Activated CD4-positive, alpha-beta T cell treated with anti-CD3 and anti-CD28 coated beads, Interleukin-2, amount 10 ng/mL, durations not matched to agents 24 days and 14 days (primary cell): ENCODE measurements at regions not wholly inside any gene's neighbourhood (a gene's known extent, or its start where the extent isn't known, plus 50 kb on each side); places are given as distances from the start of the nearest gene placed in this dataset.

ENCODE experiments used
- DNase-seq: peaks from one replicate; pipeline ENCODE4 v3.0.0; 2022
- H3K27ac Mint-ChIP-seq: one replicate; pipeline ENCODE4 v1.8.0; 2022; ENCODE audit warnings: mild to moderate bottlenecking, mixed read lengths
- H3K27me3 Mint-ChIP-seq: one replicate; pipeline ENCODE4 v1.8.0; 2022; ENCODE audit warnings: mixed read lengths
- H3K36me3 Mint-ChIP-seq: one replicate; pipeline ENCODE4 v1.8.0; 2022; ENCODE audit warnings: low read depth, mild to moderate bottlenecking, mixed read lengths
- H3K4me1 Mint-ChIP-seq: one replicate; pipeline ENCODE4 v1.8.0; 2021; ENCODE audit warnings: mixed read lengths
- H3K4me3 Mint-ChIP-seq: one replicate; pipeline ENCODE4 v1.8.0; 2022; ENCODE audit warnings: mild to moderate bottlenecking, moderate library complexity, mixed read lengths
- H3K9me3 Mint-ChIP-seq: one replicate; pipeline ENCODE4 v1.8.0; 2021; ENCODE audit warnings: mixed read lengths
- intact Hi-C: fragments of 100-400 bp; cut with micrococcal nuclease; formaldehyde crosslinking; loops from one replicate; pipeline ENCODE4 v1.15.1; 2023

DNA sequence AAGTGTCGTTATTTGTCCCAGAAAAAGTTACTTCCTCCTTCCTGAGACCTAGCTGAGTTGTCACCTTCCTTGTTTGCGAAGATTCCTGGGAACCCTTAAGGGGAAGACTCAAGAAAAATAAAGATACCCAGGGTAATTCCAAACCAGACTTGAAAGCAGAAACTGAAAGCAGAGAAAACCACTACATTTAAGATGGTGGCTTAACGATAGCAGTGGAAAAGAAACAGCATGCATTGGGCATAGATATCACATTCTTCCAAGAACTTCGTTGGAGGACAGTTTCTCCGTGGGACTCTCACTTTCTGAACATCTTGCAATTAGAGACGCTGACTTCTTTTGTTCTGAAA lies 89.1 kb downstream of the FAM76B start:
- Mint-ChIP-seq H3K36me3 (peaks cover 19% of the 10 kb centered on the region), H3K4me1 (peaks cover 53% of the 10 kb centered on the region), H3K27me3 (no peaks in the 10 kb centered on the region), H3K27ac (peak overlapping the region; percentile 98), H3K9me3 (peaks cover 3% of the 10 kb centered on the region), H3K4me3 (peak overlapping the region; percentile 79)
- DNase-seq = peak; percentile 78
- intact Hi-C loops = loop anchor here (1.0 to 10.0 kb wide), 7 partner anchors 15 to 633 kb away; partner anchors contain the start of genes SESN3 and SRSF8

DNA sequence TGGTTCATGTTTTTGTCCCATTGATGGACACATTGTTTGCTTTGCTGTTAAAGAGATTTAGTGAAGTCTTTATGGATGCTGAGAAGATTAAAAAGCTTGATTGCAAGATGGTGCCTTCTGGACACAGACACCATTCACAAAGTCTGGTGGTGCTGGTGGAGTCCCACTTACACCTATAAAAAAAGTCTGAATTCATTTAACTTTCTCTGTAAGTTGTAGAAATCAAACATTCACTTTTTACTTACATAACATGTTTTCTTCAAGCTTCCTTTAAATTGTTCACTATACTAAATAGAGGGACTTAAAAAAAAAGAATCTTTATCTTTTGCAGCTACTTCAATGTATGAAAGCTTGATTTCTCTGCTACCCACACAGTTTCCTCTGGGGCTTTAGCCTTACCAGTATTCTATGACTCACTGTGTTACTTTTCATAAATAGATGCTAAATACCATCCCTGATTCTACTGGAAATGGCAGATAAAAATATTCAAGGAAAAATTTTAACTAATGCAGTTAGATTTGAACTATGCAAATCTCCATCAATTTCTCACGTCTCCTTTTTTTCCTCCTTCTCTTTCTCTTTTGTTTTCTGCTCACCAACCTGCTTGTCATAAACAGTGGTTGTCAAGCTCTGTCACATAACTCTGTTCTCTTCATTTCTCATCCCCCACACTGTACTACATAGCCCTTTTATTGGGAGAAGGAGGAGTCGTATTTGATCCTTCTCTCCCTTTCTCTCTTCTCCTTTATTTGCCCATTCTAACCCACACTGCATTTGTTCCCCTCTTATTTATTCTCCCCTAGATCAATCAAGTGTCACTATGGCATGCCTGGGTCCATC lies 89.7 kb downstream of the FAM76B start:
- peak overlapping the region; percentile 98 for H3K27ac Mint-ChIP-seq
- DNase-seq = no peak
- H3K4me3 Mint-ChIP-seq = peak overlapping the region; percentile 79
- intact Hi-C loops = loop anchor here (1.0 to 10.0 kb wide), 9 partner anchors 11 to 633 kb away; partner anchors contain the start of genes SESN3 and SRSF8
- peaks cover 20% of the 10 kb centered on the region for H3K36me3 Mint-ChIP-seq
- peaks cover 55% of the 10 kb centered on the region for H3K4me1 Mint-ChIP-seq
- H3K9me3 Mint-ChIP-seq = peaks cover 3% of the 10 kb centered on the region
- no peaks in the 10 kb centered on the region for H3K27me3 Mint-ChIP-seq

DNA sequence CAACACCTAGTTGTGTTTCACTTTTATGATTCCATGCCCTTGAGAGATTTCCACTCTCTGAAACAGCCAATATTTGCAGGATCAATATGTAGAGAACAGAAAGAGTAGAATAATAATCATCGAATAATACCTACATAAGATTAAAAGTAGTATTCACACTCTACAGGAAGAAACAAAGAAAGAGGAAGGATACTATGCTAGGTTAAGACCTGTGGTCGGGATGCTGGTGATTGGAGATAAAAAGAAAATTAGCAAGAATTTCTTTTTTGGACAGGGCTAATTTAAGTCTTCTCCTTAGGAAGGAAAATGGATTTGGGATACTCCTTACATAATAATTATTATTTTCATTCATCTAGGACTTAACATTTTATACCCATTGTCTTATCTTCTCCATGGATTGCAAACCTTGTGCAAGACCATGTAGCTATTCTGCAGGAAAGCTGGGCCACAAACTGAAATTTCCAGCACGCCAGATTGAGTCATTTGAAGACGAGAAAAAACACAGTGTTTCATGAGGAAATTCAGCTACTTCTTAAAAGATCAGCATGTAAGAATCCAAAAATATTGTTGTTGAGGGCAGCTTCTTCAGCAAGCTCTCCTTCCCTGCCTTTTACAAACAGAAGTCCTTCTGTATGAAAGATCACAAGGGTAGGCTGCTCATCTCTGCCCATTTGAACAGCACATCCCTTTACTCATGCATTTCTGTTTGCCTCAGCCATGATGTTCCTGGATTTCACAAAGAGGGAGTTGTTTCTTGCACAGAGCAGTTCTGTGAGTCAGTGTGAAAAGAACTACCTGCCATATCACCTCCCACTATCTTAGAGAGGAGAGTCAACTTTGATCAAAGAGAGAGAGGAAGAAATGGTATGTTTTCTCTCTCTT lies 90.7 kb downstream of the FAM76B start:
- Mint-ChIP-seq H3K9me3 (peaks cover 7% of the 10 kb centered on the region), H3K4me3 (peak overlapping the region; percentile 79), H3K27ac (peak overlapping the region; percentile 98), H3K27me3 (no peaks in the 10 kb centered on the region), H3K36me3 (peaks cover 25% of the 10 kb centered on the region), H3K4me1 (peaks cover 59% of the 10 kb centered on the region)
- intact Hi-C loops = loop anchor here (1.0 kb wide), 2 partner anchors 10 to 143 kb away; no protein-coding TSS in a partner anchor
- DNase-seq = peak; percentile 67

DNA sequence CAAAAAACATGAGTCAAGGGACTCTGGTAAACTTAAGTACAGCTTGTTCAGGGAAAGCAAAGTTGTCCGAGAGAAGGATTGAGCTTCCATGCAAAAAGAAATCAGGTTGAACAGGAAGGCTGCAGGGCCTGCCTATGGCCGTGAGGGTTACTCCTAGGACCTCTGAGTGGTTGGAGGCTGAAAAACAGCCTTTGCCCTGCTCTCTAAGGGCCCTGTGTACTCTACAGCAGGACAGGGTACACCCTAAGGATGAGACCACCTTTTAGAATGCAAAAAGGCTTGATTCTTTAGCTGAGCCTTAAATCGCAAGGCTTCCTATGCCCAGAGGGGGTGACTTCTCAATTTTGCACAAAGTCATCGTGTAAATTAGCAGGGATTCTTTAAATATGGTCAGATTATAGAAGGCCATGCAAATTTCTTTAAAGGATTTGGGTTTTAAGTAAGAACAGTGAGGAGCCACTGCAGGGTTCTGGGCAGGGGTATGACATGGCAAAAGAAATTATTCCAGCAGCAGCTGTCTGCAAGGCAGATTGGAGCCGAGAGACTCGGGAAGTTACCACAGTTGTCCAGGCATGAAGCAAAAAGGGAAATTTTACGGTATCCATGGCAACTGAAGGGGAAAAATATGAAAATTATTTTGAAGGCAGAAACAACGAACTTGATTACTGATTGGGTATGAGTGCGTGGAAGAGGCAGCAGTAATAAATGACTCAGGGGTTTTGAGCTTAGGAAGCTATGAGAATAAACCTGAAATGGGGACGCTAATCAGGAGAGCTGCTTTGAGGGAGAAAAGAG lies 91.8 kb downstream of the FAM76B start:
- DNase-seq = no peak
- peak overlapping the region; percentile 38 for H3K4me3 Mint-ChIP-seq
- intact Hi-C loops = no loop called here
- peaks cover 7% of the 10 kb centered on the region for H3K9me3 Mint-ChIP-seq
- H3K4me1 Mint-ChIP-seq = peaks cover 59% of the 10 kb centered on the region
- peak overlapping the region; percentile 98 for H3K27ac Mint-ChIP-seq
- no peaks in the 10 kb centered on the region for H3K27me3 Mint-ChIP-seq
- peaks cover 29% of the 10 kb centered on the region for H3K36me3 Mint-ChIP-seq

DNA sequence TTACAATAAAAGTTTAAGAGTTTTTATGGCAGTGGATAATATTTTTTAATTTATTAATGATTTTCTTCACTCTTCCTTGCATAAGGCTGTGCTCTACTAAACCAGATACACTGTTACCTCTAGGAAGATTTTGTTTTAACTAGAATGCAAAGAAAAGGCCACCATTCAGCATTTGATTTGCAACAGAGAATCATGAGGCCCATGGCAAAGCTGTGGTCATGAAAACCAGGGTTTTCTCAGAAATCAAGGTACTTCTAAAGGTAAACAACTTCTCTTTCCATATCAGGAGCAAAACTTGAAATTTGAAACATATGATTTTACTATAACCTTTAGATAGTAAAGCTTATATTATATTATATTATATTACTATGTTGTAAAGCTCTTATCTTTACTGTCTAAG lies 94.4 kb downstream of the FAM76B start:
- Mint-ChIP-seq H3K4me1 (peaks cover 46% of the 10 kb centered on the region), H3K9me3 (peaks cover 7% of the 10 kb centered on the region), H3K4me3 (no peak overlapping the region), H3K36me3 (peaks cover 29% of the 10 kb centered on the region), H3K27ac (no peak overlapping the region), H3K27me3 (no peaks in the 10 kb centered on the region)
- DNase-seq = peak; percentile 73
- intact Hi-C loops = no loop called here

DNA sequence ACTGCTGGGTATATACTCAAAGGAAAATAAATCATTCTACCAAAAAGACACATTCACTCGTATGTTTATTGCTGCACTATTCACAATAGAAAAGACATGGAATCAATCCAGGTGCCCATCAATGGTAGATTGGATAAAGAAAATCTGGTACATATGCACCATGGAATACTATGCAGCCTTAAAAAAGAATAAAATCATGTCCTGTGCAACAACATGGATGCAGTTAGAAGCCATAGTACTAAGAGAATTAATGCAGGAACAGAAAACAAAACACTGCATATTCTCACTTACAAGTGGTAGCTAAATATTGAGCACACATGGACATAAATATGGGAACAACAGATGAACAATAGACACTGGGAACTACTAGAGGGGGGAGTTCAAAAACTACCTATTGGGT lies 96.3 kb downstream of the FAM76B start:
- no peak overlapping the region for H3K4me3 Mint-ChIP-seq
- intact Hi-C loops = no loop called here
- H3K36me3 Mint-ChIP-seq = peaks cover 29% of the 10 kb centered on the region
- H3K27ac Mint-ChIP-seq = no peak overlapping the region
- peaks cover 7% of the 10 kb centered on the region for H3K9me3 Mint-ChIP-seq
- no peak for DNase-seq
- H3K4me1 Mint-ChIP-seq = peaks cover 31% of the 10 kb centered on the region
- no peaks in the 10 kb centered on the region for H3K27me3 Mint-ChIP-seq

DNA sequence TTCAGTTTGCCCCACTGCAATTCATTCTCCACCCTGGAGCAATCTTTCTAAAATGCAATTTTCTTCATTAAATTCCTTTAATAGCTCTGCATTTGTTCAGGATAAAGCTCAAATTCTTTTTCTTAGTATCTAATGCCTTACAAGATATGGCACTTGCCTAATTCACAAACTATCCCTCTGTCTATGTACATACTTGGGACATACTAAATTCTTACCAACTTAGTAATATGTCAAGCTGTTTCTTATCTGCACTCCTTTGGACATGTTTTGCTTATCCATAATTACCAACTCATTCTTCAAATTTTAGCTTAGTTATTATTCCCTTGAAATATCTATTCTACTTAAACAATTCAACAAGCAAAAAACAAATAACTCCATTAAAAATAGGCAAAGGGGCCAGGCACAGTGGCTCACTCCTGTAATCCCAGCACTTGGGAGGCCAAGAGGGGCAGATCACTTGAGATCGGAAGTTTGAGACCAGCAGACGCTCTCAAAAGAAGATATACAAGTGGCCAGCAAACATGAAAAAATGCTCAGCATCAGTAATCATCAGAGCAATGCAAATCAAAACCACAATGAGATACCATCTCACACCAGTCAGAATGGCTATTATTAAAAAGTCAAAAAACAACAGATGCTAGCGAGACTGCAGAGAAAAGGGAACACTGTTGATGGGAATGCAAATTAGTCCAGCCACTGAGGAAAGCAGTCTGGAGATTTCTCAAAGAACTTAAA lies 96.9 kb downstream of the FAM76B start:
- H3K36me3 Mint-ChIP-seq = peaks cover 28% of the 10 kb centered on the region
- H3K27me3 Mint-ChIP-seq = no peaks in the 10 kb centered on the region
- DNase-seq = no peak
- peaks cover 25% of the 10 kb centered on the region for H3K4me1 Mint-ChIP-seq
- H3K4me3 Mint-ChIP-seq = no peak overlapping the region
- intact Hi-C loops = no loop called here
- no peak overlapping the region for H3K27ac Mint-ChIP-seq
- H3K9me3 Mint-ChIP-seq = peaks cover 7% of the 10 kb centered on the region

DNA sequence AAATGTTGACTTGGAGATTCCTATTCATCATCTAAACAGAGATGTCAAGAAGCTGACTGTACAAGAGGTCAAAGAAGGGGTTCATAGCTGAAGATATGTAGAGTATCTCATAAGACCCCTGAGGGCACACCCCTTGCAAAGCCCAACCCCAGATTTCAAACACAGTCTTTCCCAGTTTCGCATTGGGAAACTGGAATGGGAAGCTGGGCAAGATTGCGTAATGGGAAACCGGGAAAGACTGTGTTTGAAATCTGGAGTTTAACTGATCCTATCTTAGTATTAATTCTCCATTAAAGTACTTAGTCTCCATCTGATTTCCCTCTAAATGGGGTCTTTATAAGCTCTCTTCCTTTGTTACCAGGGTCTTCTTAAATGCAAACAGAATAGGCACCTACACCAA lies 99.5 kb downstream of the FAM76B start:
- H3K4me1 Mint-ChIP-seq = peaks cover 18% of the 10 kb centered on the region
- H3K9me3 Mint-ChIP-seq = peaks cover 7% of the 10 kb centered on the region
- no peaks in the 10 kb centered on the region for H3K27me3 Mint-ChIP-seq
- intact Hi-C loops = no loop called here
- no peak for DNase-seq
- peaks cover 14% of the 10 kb centered on the region for H3K36me3 Mint-ChIP-seq
- H3K27ac Mint-ChIP-seq = no peak overlapping the region
- H3K4me3 Mint-ChIP-seq = no peak overlapping the region

DNA sequence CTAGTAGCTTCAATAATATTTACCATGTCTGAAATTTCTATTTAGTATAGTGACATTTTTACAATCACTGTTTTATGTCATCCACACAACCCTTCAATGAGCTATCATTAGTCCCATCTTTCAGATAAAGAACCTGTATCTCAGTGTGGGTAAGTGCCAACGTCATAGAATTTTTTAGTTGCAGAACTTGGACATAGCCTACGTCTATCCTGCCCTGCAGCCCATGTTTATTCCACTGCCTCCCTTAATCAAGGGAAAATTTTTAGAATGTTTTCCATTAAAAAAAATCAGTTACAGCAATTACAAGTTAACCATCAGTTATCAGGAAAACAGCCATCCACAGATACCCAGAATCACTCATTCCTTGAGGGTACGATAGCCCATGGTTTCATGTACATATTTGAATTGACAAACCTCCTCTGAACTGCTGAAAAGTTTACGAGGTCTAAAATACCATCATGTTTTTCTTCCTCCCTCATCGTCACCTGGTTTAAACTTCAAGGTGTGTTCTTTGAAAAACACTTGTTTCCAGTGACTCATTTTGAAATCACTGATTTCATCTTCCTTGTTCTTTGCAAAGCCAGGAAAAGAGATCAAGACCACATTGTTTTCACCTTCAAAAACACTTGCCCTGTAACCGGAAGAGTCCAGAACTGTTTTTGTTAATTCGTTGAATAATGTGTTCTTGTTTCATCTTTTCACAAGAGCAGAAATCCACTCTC lies 100.9 kb downstream of the FAM76B start:
- H3K9me3 Mint-ChIP-seq = peaks cover 10% of the 10 kb centered on the region
- H3K27me3 Mint-ChIP-seq = no peaks in the 10 kb centered on the region
- H3K27ac Mint-ChIP-seq = no peak overlapping the region
- DNase-seq = peak; percentile 83
- peaks cover 9% of the 10 kb centered on the region for H3K36me3 Mint-ChIP-seq
- intact Hi-C loops = loop anchor here (1.0 to 5.0 kb wide), 6 partner anchors 11 to 458 kb away; partner anchors contain the start of gene SESN3
- H3K4me1 Mint-ChIP-seq = peaks cover 27% of the 10 kb centered on the region
- no peak overlapping the region for H3K4me3 Mint-ChIP-seq

DNA sequence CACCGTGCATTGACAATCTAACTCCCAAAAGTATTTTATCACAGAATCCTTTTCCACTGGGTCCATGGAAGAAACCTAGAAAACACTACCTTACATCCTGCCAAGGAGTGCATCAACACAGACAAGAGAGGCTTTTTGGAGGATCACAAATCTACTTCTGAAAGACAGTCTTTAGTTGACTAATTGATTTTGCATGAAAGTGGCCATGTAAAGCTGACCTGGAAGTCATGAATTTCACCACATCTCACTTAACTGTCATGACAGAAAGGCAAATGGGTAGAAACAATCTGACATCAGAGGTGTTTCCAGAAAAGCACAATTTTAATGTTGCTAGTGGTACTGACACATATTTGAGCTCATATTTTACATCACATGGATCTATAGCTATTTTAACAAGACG lies 101.6 kb downstream of the FAM76B start:
- Mint-ChIP-seq H3K36me3 (peaks cover 8% of the 10 kb centered on the region), H3K4me3 (peak overlapping the region; percentile 17), H3K27ac (no peak overlapping the region), H3K4me1 (peaks cover 32% of the 10 kb centered on the region), H3K27me3 (no peaks in the 10 kb centered on the region), H3K9me3 (peaks cover 12% of the 10 kb centered on the region)
- intact Hi-C loops = loop anchor here (1.0 to 5.0 kb wide), 5 partner anchors 13 to 457 kb away; partner anchors contain the start of gene SESN3
- DNase-seq = peak; percentile 57

DNA sequence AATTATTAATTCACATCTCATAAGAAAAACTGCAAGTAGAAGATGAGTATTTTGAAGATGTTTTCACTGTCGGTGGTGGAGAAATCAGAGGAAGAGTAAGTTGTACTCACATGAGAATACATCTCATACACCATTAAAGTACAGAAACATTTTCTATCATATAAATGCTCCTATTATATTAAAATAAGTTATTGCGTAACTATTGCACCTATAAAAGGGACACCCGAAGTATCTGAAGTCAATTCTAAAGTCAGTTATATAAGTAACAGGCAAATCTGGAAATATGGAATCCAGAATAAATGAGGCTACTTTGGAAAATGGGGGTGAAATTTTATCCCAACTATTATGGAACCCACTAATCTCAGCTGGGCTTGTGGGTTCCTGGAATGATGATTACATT lies 103.3 kb downstream of the FAM76B start:
- H3K27me3 Mint-ChIP-seq = no peaks in the 10 kb centered on the region
- peaks cover 15% of the 10 kb centered on the region for H3K9me3 Mint-ChIP-seq
- H3K4me3 Mint-ChIP-seq = no peak overlapping the region
- H3K27ac Mint-ChIP-seq = no peak overlapping the region
- DNase-seq = no peak
- peaks cover 50% of the 10 kb centered on the region for H3K4me1 Mint-ChIP-seq
- intact Hi-C loops = loop anchor here (5.0 kb wide), 2 partner anchors 44 to 84 kb away; no protein-coding TSS in a partner anchor
- H3K36me3 Mint-ChIP-seq = peaks cover 14% of the 10 kb centered on the region

DNA sequence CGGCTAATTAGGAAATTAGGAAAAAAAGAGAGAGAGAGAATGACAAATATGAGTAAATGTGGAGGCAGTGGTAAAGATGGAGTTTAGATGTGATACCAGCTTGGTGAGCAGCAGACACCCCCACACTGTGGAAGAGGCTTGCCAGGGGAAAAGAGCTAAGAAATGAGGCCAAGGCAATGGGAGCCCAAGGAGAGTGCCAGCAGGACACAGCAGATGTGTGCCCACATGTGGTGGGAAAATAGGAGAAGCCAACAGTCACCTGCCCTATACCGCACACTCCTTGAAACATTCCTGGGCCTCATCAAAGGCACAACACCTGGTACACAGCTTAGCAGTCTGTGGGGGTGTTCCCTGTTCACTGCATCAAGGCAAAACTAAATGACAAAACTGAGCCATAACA lies 104.9 kb downstream of the FAM76B start:
- Mint-ChIP-seq H3K27me3 (no peaks in the 10 kb centered on the region), H3K27ac (peak overlapping the region; percentile 77), H3K4me1 (peaks cover 65% of the 10 kb centered on the region), H3K36me3 (peaks cover 14% of the 10 kb centered on the region), H3K4me3 (peak overlapping the region; percentile 49), H3K9me3 (peaks cover 15% of the 10 kb centered on the region)
- intact Hi-C loops = loop anchor here (5.0 kb wide), 3 partner anchors 42 to 347 kb away; no protein-coding TSS in a partner anchor
- DNase-seq = peak; percentile 53
